ENCODE measurements at regions not wholly inside any gene's neighbourhood (a gene's known extent, or its start where the extent isn't known, plus 50 kb on each side); places are given as distances from the start of the nearest gene placed in this dataset.

GRCh38 chr2:228644199-228644598, 462.7 kb upstream of the SPHKAP start:
- Histone ChIP-seq H3K9me3 (ENCODE audit: low read length) (no peaks in the 10 kb centered on the region), H3K4me1 (ENCODE audit: insufficient read depth, low read length, severe bottlenecking) (no peaks in the 10 kb centered on the region), H2AFZ (ENCODE audit: low read length) (no peak overlapping the region), H3K4me2 (ENCODE audit: low read length) (no peak overlapping the region), H3K27ac (ENCODE audit: low read depth, low read length, poor library complexity, severe bottlenecking) (no peak overlapping the region), H3K9me2 (ENCODE audit: low read depth, low read length) (no peaks in the 10 kb centered on the region), H3F3A (ENCODE audit: insufficient read depth, low read length) (no peaks in the 10 kb centered on the region), H3K36me3 (ENCODE audit: insufficient read depth, low read length) (no peaks in the 10 kb centered on the region), H3K79me2 (ENCODE audit: insufficient read depth, low read length) (no peaks in the 10 kb centered on the region), H3K9ac (ENCODE audit: low read length) (no peak overlapping the region), H3K4me3 (ENCODE audit: low read depth, low read length, poor library complexity, severe bottlenecking) (no peak overlapping the region), H3K27me3 (ENCODE audit: insufficient read depth, low read length) (no peaks in the 10 kb centered on the region), H4K20me1 (ENCODE audit: insufficient read depth, low read length) (no peaks in the 10 kb centered on the region)
- TF ChIP-seq EZH2 (IDR thresholded peaks at IDR 0.05; ENCODE audit: borderline replicate concordance, low read length) (no peak), CTCF (IDR thresholded peaks at IDR 0.05; ENCODE audit: low read length) (no peak)

GRCh38 chr2:228642861-228643260, 461.4 kb upstream of the SPHKAP start:
- H3K27ac ChIP-seq (ENCODE audit: low read depth, low read length, poor library complexity, severe bottlenecking): no peak overlapping the region
- H4K20me1 ChIP-seq (ENCODE audit: insufficient read depth, low read length): no peaks in the 10 kb centered on the region
- H3K27me3 ChIP-seq (ENCODE audit: insufficient read depth, low read length): no peaks in the 10 kb centered on the region
- H3K9me3 ChIP-seq (ENCODE audit: low read length): no peaks in the 10 kb centered on the region
- no peak overlapping the region for H3K4me3 ChIP-seq (ENCODE audit: low read depth, low read length, poor library complexity, severe bottlenecking)
- H3K4me2 ChIP-seq (ENCODE audit: low read length): no peak overlapping the region
- no peaks in the 10 kb centered on the region for H3K36me3 ChIP-seq (ENCODE audit: insufficient read depth, low read length)
- H2AFZ ChIP-seq (ENCODE audit: low read length): no peak overlapping the region
- no peaks in the 10 kb centered on the region for H3F3A ChIP-seq (ENCODE audit: insufficient read depth, low read length)
- H3K4me1 ChIP-seq (ENCODE audit: insufficient read depth, low read length, severe bottlenecking): no peaks in the 10 kb centered on the region
- no peaks in the 10 kb centered on the region for H3K79me2 ChIP-seq (ENCODE audit: insufficient read depth, low read length)
- H3K9me2 ChIP-seq (ENCODE audit: low read depth, low read length): no peaks in the 10 kb centered on the region
- TF ChIP-seq CTCF (IDR thresholded peaks at IDR 0.05; ENCODE audit: low read length) (no peak), EZH2 (IDR thresholded peaks at IDR 0.05; ENCODE audit: borderline replicate concordance, low read length) (no peak)
- no peak overlapping the region for H3K9ac ChIP-seq (ENCODE audit: low read length)

DNA sequence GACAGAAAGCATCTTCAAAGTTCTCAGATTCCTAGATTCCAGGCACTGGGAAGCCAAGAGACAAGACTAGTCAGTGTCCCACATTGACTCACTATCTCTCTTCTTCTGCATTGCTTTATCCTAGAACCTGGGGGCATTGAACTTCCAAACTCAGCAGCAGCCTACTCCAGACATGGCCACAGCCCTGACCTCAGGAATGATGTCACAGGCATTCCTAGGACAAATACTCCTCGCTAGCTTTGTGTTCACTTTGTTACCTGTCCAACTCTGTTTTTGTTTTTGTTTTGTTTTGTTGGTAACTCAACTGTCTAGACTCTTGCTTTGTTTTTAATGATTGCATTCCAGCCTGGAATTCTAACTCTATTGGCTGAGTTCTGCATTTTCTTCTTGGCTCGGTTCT, 449.3 kb upstream of the SPHKAP start:
- Histone ChIP-seq H3K4me3 (ENCODE audit: low read depth, low read length, poor library complexity, severe bottlenecking) (no peak overlapping the region), H3K79me2 (ENCODE audit: insufficient read depth, low read length) (no peaks in the 10 kb centered on the region), H3K27ac (ENCODE audit: low read depth, low read length, poor library complexity, severe bottlenecking) (no peak overlapping the region), H3F3A (ENCODE audit: insufficient read depth, low read length) (no peaks in the 10 kb centered on the region), H3K4me1 (ENCODE audit: insufficient read depth, low read length, severe bottlenecking) (no peaks in the 10 kb centered on the region), H3K9me3 (ENCODE audit: low read length) (no peaks in the 10 kb centered on the region), H3K36me3 (ENCODE audit: insufficient read depth, low read length) (no peaks in the 10 kb centered on the region), H3K9me2 (ENCODE audit: low read depth, low read length) (no peaks in the 10 kb centered on the region), H4K20me1 (ENCODE audit: insufficient read depth, low read length) (no peaks in the 10 kb centered on the region), H2AFZ (ENCODE audit: low read length) (no peak overlapping the region), H3K27me3 (ENCODE audit: insufficient read depth, low read length) (no peaks in the 10 kb centered on the region), H3K9ac (ENCODE audit: low read length) (no peak overlapping the region), H3K4me2 (ENCODE audit: low read length) (no peak overlapping the region)
- TF ChIP-seq EZH2 (IDR thresholded peaks at IDR 0.05; ENCODE audit: borderline replicate concordance, low read length) (no peak), CTCF (IDR thresholded peaks at IDR 0.05; ENCODE audit: low read length) (no peak)
